Bronchial epithelial cell (primary cell): ENCODE measurements at regions not wholly inside any gene's neighbourhood (a gene's known extent, or its start where the extent isn't known, plus 50 kb on each side); places are given as distances from the start of the nearest gene placed in this dataset.
"Not testable (repeated sequence)": the region's sequence is repeated elsewhere in the genome, so short reads cannot be mapped to it uniquely, and the experiment has no call there.

Experiments
- DNase-seq: peaks from one replicate; pipeline ENCODE4 v3.0.0-alpha.2; 2010; ENCODE audit warnings: low read depth
- FAIRE-seq: peaks from 2 replicates; lab custom pipeline; 2011; peaks lifted over from hg19 to GRCh38; lab: Jason Lieb, UNC
- H3K27me3 ChIP-seq: 2 replicates; pipeline ENCODE4 v1.5.1; 2011; ENCODE audit warnings: low read length; ENCODE audit not compliant: control insufficient read depth, insufficient read depth
- H3K36me3 ChIP-seq: 2 replicates; pipeline ENCODE4 v1.5.1; 2011; ENCODE audit warnings: low read length; ENCODE audit not compliant: control insufficient read depth, insufficient read depth
- H3K4me3 ChIP-seq: 2 replicates; pipeline ENCODE4 v1.5.1; 2011; ENCODE audit warnings: mild to moderate bottlenecking, low read depth, low read length, control low read depth
- TF ChIP-seq, protein P1 (sequence below): IDR thresholded peaks from 2 replicates; pipeline ENCODE4 v1.5.1; 2011; ENCODE audit warnings: mild to moderate bottlenecking, moderate library complexity, low read length, control low read depth, inconsistent platforms; ENCODE audit not compliant: insufficient read depth, severe bottlenecking

DNA sequence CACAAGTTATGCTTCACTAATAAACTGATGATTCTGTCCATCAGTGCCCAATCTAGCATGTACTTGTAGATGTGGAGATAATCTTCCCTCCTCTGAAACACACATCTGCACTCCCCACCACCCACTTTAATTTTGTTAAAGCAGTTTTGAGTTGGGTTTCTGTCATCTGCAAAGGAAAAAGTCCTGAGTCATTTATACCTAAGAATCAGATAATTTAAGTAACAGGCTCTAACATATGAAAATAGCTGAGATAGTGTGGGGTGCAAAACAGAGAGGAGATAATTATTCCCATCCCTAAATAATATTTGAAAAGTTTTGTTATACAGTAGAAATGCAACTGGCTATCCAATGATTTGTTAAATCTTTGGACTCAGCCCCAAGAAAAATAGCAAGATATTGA is 67.7 kb upstream of the ALOX12 start:
- DNase-seq (no peak), FAIRE-seq (no peak)
- H3K27me3 ChIP-seq: no peaks in the 10 kb centered on the region
- TF ChIP-seq, protein P1, sequence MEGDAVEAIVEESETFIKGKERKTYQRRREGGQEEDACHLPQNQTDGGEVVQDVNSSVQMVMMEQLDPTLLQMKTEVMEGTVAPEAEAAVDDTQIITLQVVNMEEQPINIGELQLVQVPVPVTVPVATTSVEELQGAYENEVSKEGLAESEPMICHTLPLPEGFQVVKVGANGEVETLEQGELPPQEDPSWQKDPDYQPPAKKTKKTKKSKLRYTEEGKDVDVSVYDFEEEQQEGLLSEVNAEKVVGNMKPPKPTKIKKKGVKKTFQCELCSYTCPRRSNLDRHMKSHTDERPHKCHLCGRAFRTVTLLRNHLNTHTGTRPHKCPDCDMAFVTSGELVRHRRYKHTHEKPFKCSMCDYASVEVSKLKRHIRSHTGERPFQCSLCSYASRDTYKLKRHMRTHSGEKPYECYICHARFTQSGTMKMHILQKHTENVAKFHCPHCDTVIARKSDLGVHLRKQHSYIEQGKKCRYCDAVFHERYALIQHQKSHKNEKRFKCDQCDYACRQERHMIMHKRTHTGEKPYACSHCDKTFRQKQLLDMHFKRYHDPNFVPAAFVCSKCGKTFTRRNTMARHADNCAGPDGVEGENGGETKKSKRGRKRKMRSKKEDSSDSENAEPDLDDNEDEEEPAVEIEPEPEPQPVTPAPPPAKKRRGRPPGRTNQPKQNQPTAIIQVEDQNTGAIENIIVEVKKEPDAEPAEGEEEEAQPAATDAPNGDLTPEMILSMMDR: no peak
- no peak overlapping the region for H3K4me3 ChIP-seq
- no peaks in the 10 kb centered on the region for H3K36me3 ChIP-seq

DNA sequence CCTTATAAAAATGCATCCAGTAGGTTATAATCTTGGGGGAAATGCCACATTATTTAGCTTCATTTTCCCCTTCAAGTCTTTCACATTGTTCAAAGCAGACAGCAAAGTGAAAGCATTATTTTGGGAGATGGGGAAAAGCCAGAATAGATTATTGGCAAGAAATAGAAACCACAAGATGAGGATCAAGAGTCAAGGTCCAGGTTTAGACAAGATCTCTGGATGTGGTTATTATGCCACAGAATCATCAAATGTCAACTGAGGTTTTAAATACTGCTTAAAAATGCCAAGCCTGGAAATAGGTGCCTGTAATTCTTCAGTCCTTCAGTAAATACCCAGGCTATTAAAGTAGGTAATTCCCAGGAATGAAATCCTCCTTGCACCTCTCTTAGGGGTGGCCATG is 65.1 kb upstream of the ALOX12 start:
- Histone ChIP-seq H3K27me3 (no peaks in the 10 kb centered on the region), H3K4me3 (no peak overlapping the region), H3K36me3 (no peaks in the 10 kb centered on the region)
- TF ChIP-seq, protein P1: no peak
- no peak for DNase-seq
- no peak for FAIRE-seq

DNA sequence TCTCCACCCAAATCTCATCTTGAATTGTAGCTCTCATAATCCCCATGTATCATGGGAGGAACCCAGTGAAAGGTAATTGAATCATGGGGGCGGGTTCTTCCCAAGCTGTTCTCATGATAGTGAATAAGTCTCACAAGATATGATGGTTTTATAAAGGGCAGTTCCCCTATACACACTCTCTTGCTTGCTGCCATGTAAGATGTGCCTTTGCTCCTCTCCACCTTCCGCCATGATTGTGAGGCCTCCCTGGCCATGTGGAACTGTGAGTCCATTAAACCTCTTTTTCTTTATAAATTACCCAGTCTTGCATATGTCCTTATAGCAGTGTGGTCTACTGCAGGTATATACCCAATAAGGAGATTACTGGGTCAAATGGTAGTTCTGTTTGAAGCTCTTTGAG is 61.3 kb upstream of the ALOX12 start:
- not testable (repeated sequence) for H3K4me3 ChIP-seq, H3K27me3 ChIP-seq, FAIRE-seq, H3K36me3 ChIP-seq, DNase-seq

DNA sequence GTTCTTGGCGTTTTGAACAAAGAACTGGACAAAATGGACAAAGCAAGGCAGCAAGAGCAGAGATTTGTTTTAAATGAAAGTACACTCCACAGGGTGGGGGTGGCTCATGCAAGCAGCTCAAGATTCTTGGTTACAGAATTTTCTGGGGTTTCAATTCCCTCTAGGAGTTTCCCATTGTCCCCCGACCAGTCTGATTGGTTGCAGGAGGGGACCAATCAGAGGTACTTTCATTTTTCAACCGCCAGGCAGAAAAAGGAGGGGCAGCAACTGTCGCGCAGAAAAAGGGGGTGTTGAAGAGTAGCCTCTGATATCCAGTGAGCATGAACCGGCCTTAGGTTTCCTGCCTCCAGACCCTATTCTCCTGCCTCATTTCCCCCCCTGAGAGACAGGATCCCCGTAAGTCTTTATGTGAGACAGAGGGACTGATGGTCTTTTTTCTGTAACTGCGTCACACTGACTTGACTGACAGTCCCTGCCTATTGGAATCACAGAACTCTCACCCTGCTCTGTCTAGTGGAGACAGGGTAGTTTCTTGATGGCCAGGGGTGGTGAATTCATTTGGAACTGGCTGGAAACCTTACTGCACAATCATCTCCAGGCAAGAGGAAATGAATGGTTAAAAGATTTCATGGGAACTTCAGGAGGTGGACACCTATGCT is 59.4 kb upstream of the ALOX12 start:
- Histone ChIP-seq H3K36me3 (no peaks in the 10 kb centered on the region), H3K4me3 (peak overlapping the region; percentile 18)

DNA sequence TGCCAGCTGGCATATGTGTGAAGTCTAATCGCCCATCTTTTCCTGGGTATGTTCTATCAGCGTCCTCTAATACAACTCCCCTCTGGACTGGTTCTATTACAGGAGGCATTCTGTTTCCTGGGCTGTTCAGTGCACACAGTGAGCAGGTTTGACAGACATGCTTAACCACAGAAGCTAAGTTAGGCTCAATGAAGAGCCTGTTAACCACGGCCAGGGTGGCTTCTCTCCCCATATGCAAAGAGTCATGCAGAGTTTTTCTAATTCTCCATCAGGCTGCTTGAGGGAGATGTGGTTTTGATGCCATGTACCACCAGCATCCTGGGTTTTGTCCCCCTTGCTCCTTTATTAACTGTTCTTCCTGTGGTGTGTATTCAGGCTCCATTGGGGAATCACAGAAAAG is 57.2 kb upstream of the ALOX12 start:
- TF ChIP-seq, protein P1: no peak
- no peaks in the 10 kb centered on the region for H3K36me3 ChIP-seq
- DNase-seq (no peak), FAIRE-seq (no peak)
- H3K4me3 ChIP-seq: no peak overlapping the region
- no peaks in the 10 kb centered on the region for H3K27me3 ChIP-seq

More for the DNA sequence above, 59.4 kb upstream of the ALOX12 start:
- no peaks in the 10 kb centered on the region for H3K27me3 ChIP-seq
- TF ChIP-seq, protein P1: no peak
- no peak for FAIRE-seq
- DNase-seq: no peak

DNA sequence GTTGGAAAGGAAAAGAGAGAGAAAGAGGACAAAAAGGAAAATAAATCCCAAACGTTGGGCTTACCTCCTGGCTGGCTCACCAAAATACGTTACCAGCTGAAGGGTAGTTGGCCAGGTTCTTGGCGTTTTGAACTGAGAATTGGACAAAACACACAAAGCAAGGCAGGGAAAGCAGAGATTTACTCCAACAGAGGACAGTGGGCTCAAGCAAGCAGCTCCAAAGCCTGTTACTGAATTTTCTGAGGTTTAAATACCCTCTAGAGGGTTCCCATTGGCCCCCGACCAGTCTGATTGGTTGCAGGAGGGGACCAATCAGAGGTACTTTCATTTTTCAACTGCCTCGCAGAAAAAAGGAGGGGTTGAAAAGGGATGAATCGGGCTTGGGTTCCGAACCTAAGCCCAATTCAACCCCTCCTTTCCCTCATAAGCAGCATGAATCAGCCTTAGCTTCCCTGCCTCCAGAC is 55.6 kb upstream of the ALOX12 start:
- Histone ChIP-seq H3K36me3 (no peaks in the 10 kb centered on the region), H3K27me3 (no peaks in the 10 kb centered on the region), H3K4me3 (no peak overlapping the region)
- FAIRE-seq (no peak), DNase-seq (no peak)
- TF ChIP-seq, protein P1: no peak
